K562 (cell line): ENCODE measurements at regions not wholly inside any gene's neighbourhood (a gene's known extent, or its start where the extent isn't known, plus 50 kb on each side); places are given as distances from the start of the nearest gene placed in this dataset.

ENCODE experiments used
- ATAC-seq: fragments of 200-7000 bp; cut with Tn5 transposase; 3 replicates; pipeline ENCODE4 v1.9.1; 2020; ENCODE audit warnings: moderate library complexity
- BruUV-seq: library from RNA; stranded (reverse); fragments of 400-500 nt; replicated peaks from 2 replicates; lab custom pipeline; 2021; lab: Mats Ljungman, UMichigan
- CTCF ChIA-PET: fragments of 300-600 bp; formaldehyde crosslinking; extraction: SDS; loops from one replicate; lab custom pipeline; 2021; ENCODE audit warnings: low intra/inter-chr PET ratio; lab: Yijun Ruan, JAX
- POLR2A ChIA-PET: fragments of 300-600, 350-650 bp; sonication (Branson Sonifier 250); formaldehyde crosslinking; extraction: SDS; loops from one replicate; lab custom pipeline; 2021; ENCODE audit warnings: antibody characterized with exemption, inconsistent platforms; lab: Yijun Ruan, JAX
- DNase-seq, 4 experiments: peaks; one replicate each; pipeline versions ENCODE4 v3.0.0 to v3.0.0-alpha.2; 2011 to 2018; ENCODE audit warnings: low spot score in 3 of 4, mixed read lengths in 3 of 4; ENCODE audit errors: extremely low read depth in 1 of 4
- FAIRE-seq: peaks from 2 replicates; lab custom pipeline; 2011; peaks lifted over from hg19 to GRCh38; lab: Jason Lieb, UNC
- H2AFZ ChIP-seq: 2 replicates; pipeline ENCODE4 v1.6.0; 2011; ENCODE audit warnings: low read depth, low read length, control low read depth, inconsistent platforms
- H3K27ac ChIP-seq: fragments of 200-600 bp; 3 replicates; pipeline ENCODE4 v1.8.0; 2011; ENCODE audit warnings: low read depth, mild to moderate bottlenecking, control low read depth, inconsistent platforms, low read length, moderate library complexity, mixed read lengths; ENCODE audit errors: extremely low read depth
- H3K27me3 ChIP-seq, 2 experiments: fragments of 300-600 bp in 1 of 2; 2 replicates in 1 of 2; 3 replicates in 1 of 2; pipeline versions ENCODE4 v1.6.0 to v1.8.0; 2011; ENCODE audit warnings: inconsistent platforms in 2 of 2, low read length in 2 of 2, mild to moderate bottlenecking in 1 of 2, mixed read lengths in 1 of 2, moderate library complexity in 1 of 2; ENCODE audit not compliant: control insufficient read depth in 2 of 2, insufficient read depth in 2 of 2
- H3K36me3 ChIP-seq: fragments of 300-600 bp; 3 replicates; pipeline ENCODE4 v1.8.0; 2011; ENCODE audit warnings: mild to moderate bottlenecking, low read length, inconsistent platforms; ENCODE audit not compliant: control insufficient read depth, insufficient read depth
- H3K4me1 ChIP-seq, 2 experiments: fragments of 200-600 bp in 1 of 2; replicated peaks in 1 of 2; 2 replicates in 1 of 2; 3 replicates in 1 of 2; pipeline versions ENCODE4 v1.5.1 to v1.8.0; 2011; ENCODE audit warnings: inconsistent platforms in 2 of 2, low read length in 2 of 2, mild to moderate bottlenecking in 1 of 2, mixed read lengths in 1 of 2, moderate library complexity in 1 of 2; ENCODE audit not compliant: control insufficient read depth in 2 of 2, insufficient read depth in 2 of 2
- H3K4me2 ChIP-seq: 2 replicates; pipeline ENCODE4 v1.6.1; 2011; ENCODE audit warnings: low read length, control low read depth, inconsistent platforms, mixed read lengths; ENCODE audit not compliant: insufficient read depth
- H3K4me3 ChIP-seq: fragments of 200-600 bp; sonication (generic), shearing (Covaris generic); 2 replicates; pipeline ENCODE4 v1.5.1; 2016; ENCODE audit warnings: control low read depth, inconsistent platforms
- H3K79me2 ChIP-seq: fragments of 200-600 bp; 3 replicates; pipeline ENCODE4 v1.8.0; 2011; ENCODE audit warnings: low read length, inconsistent platforms; ENCODE audit not compliant: control insufficient read depth, insufficient read depth
- H3K9ac ChIP-seq, 2 experiments: 2 replicates each; pipeline versions ENCODE4 v1.6.0 to v1.6.1; 2011; ENCODE audit warnings: low read depth in 2 of 2, low read length in 2 of 2, control low read depth in 1 of 2, inconsistent platforms in 1 of 2, mild to moderate bottlenecking in 1 of 2, mixed read lengths in 1 of 2; ENCODE audit not compliant: insufficient read depth in 1 of 2
- H3K9me1 ChIP-seq: one replicate; pipeline ENCODE4 v1.6.0; 2011; ENCODE audit warnings: inconsistent platforms, mild to moderate bottlenecking, low read length, moderate library complexity; ENCODE audit not compliant: control insufficient read depth, insufficient read depth
- H3K9me3 ChIP-seq: replicated peaks from 2 replicates; pipeline ENCODE4 v1.5.1; 2011; ENCODE audit warnings: low read depth, low read length, inconsistent platforms; ENCODE audit not compliant: control insufficient read depth, insufficient read depth
- H4K20me1 ChIP-seq: replicated peaks from 2 replicates; pipeline ENCODE4 v1.6.1; 2011; ENCODE audit warnings: low read length, inconsistent platforms, mixed read lengths; ENCODE audit not compliant: control insufficient read depth, insufficient read depth
- BACH1 ChIP-seq: fragments of 200-800 bp; sonication (Bioruptor generic); IDR thresholded peaks from 2 replicates; pipeline ENCODE4 v1.6.1; 2016; ENCODE audit warnings: missing genetic modification characterization, missing compliant biosample characterization
- ETV6 ChIP-seq, 3 experiments: fragments of 150-350 bp in 1 of 3; sonication (generic) in 1 of 3; formaldehyde crosslinking in 1 of 3; IDR thresholded peaks; 2 replicates each; pipeline versions ENCODE4 v1.6.1 to v1.8.0; 2014 to 2022; ENCODE audit warnings: borderline replicate concordance in 2 of 3, low read depth in 2 of 3, antibody characterized with exemption in 1 of 3, low read length in 1 of 3, mild to moderate bottlenecking in 1 of 3, missing genetic modification reagents in 1 of 3
- NBN ChIP-seq: fragments of 450-650 bp; IDR thresholded peaks from 2 replicates; pipeline ENCODE4 v1.6.1; 2016; ENCODE audit warnings: low read depth, mild to moderate bottlenecking
- PHTF2 ChIP-seq: fragments of 250-450 bp; sonication (Bioruptor Pico); IDR thresholded peaks from 2 replicates; pipeline ENCODE4 v1.5.0; 2021; ENCODE audit warnings: mild to moderate bottlenecking
- PRPF4 ChIP-seq: fragments of 200-400 bp; formaldehyde crosslinking; IDR thresholded peaks from one replicate; pipeline ENCODE4 v1.6.1; 2017; ENCODE audit warnings: low read length, low read depth, mild to moderate bottlenecking; ENCODE audit not compliant: insufficient read depth, poor library complexity, severe bottlenecking
- RCOR1 ChIP-seq, 2 experiments: IDR thresholded peaks; 2 replicates each; pipeline ENCODE4 v1.6.1; 2012; ENCODE audit warnings: low read depth in 2 of 2, low read length in 2 of 2, borderline replicate concordance in 1 of 2, improper control_type of control experiment in 1 of 2
- SMAD3 ChIP-seq: fragments of 450-650 bp; formaldehyde crosslinking; conservative IDR thresholded peaks from 2 replicates; pipeline ENCODE4 v1.4.0; 2020; ENCODE audit warnings: mild to moderate bottlenecking
- XRCC3 ChIP-seq: fragments of 450-650 bp; IDR thresholded peaks from 2 replicates; pipeline ENCODE4 v1.6.1; 2017; ENCODE audit warnings: mild to moderate bottlenecking, moderate library complexity
- ZNF184 ChIP-seq: sonication (generic); formaldehyde crosslinking; IDR thresholded peaks from 2 replicates; pipeline ENCODE4 v1.5.0; 2020; ENCODE audit warnings: missing genetic modification reagents
- WGBS: fragments of 100-300 bp; shearing (Covaris generic); methylation state at CpG from one replicate; pipeline ENCODE4 v1.1.6; 2016; ENCODE audit warnings: low coverage, mixed read lengths; ENCODE audit not compliant: insufficient coverage; ENCODE audit errors: missing lambda C conversion rate; 5-methylcytosine and 5-hydroxymethylcytosine counted together
- in situ Hi-C: fragments of 300-500 bp; cut with MboI; formaldehyde crosslinking; loops from 4 replicates; pipeline ENCODE4 v1.15.0; 2018; ENCODE audit warnings: inconsistent platforms, mixed read lengths
- intact Hi-C: fragments of 100-400 bp; cut with micrococcal nuclease; formaldehyde crosslinking; loops from 2 replicates; pipeline ENCODE4 v1.14.2; 2022
- TF ChIP-seq, protein P1 (sequence below): sonication (generic); formaldehyde crosslinking; IDR thresholded peaks from 2 replicates; pipeline ENCODE4 v1.8.1; 2023; ENCODE audit warnings: mild to moderate bottlenecking, missing genetic modification reagents
- TF ChIP-seq, protein P2 (sequence below): sonication (generic); formaldehyde crosslinking; IDR thresholded peaks from 2 replicates; pipeline ENCODE4 v1.8.0; 2022; ENCODE audit warnings: mild to moderate bottlenecking, missing genetic modification reagents
- TF ChIP-seq, protein P3 (sequence below): fragments of 250-450 bp; sonication (Bioruptor Pico); IDR thresholded peaks from 2 replicates; pipeline ENCODE4 v1.5.0; 2021; ENCODE audit warnings: mild to moderate bottlenecking, borderline replicate concordance
- TF ChIP-seq, protein P4 (sequence below): sonication (generic); formaldehyde crosslinking; IDR thresholded peaks from 2 replicates; pipeline ENCODE4 v1.8.1; 2023; ENCODE audit warnings: mild to moderate bottlenecking, missing genetic modification reagents

DNA sequence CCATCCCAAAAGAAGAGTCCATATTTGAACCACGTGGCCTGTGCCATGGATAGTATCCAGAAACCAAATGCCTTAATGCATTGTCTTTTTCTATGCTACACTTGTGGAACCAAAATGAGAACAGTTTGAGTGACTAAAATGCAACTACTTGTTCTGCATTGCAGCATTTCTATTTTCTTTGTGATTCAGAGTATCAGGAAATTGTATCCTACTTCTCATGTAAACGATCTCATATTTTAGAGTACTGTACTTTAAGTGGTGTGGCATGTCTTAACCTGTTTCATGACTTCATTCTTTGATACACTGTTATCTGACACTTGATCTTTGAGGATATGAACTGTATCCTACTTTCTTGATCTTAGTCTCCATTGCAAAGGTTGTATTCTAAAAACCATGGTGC lies 167.2 kb upstream of the WDR1 start:
- no peak for ATAC-seq
- Histone ChIP-seq H3K9ac (no peak overlapping the region), H3K27ac (no peak overlapping the region), H3K4me1 (peaks cover 0 to 27% of the 10 kb centered on the region in 2 experiments; a peak in 3 of 5 replicates), H3K4me3 (no peak overlapping the region), H3K27me3 (no peaks in the 10 kb centered on the region), H3K9me1 (no peaks in the 10 kb centered on the region), H3K36me3 (no peaks in the 10 kb centered on the region), H2AFZ (no peak overlapping the region), H3K79me2 (no peaks in the 10 kb centered on the region), H3K9me3 (no peaks in the 10 kb centered on the region), H4K20me1 (no peaks in the 10 kb centered on the region), H3K4me2 (no peak overlapping the region)
- intact Hi-C loops: loop anchor here (5.0 kb wide), 1 partner anchor 119 kb away; no protein-coding TSS in a partner anchor
- ChIA-PET CTCF (no interaction called here), POLR2A (interaction anchor here (2.0 kb wide), 1 partner anchor 166 kb away, joined by 5 read pairs; no protein-coding TSS in a partner anchor)
- no TSS peak for BruUV-seq
- in situ Hi-C loops: no loop called here
- DNase-seq: no peak
- no peak for FAIRE-seq
- WGBS: 45% methylated on average over 2 of the region's 2 CpGs
- TF ChIP-seq SMAD3 (CRISPR knock-in tag) (no peak), XRCC3 (no peak), PHTF2 (CRISPR knock-in tag) (no peak), ETV6 (IDR thresholded peaks at IDR 0.05; ENCODE audit: borderline replicate concordance in 1 of 2, low read depth in 2 of 2, low read length in 1 of 2) (no peak), ETV6 (CRISPR knock-in tag; IDR thresholded peaks at IDR 0.05; ENCODE audit: borderline replicate concordance) (no peak), PRPF4 (no peak), ZNF184 (CRISPR knock-in tag) (no peak), RCOR1 (IDR thresholded peaks at IDR 0.05; ENCODE audit: borderline replicate concordance in 1 of 2, low read depth in 2 of 2, low read length in 2 of 2) (no peak), NBN (no peak), BACH1 (tag) (no peak)
- TF ChIP-seq, protein P1, sequence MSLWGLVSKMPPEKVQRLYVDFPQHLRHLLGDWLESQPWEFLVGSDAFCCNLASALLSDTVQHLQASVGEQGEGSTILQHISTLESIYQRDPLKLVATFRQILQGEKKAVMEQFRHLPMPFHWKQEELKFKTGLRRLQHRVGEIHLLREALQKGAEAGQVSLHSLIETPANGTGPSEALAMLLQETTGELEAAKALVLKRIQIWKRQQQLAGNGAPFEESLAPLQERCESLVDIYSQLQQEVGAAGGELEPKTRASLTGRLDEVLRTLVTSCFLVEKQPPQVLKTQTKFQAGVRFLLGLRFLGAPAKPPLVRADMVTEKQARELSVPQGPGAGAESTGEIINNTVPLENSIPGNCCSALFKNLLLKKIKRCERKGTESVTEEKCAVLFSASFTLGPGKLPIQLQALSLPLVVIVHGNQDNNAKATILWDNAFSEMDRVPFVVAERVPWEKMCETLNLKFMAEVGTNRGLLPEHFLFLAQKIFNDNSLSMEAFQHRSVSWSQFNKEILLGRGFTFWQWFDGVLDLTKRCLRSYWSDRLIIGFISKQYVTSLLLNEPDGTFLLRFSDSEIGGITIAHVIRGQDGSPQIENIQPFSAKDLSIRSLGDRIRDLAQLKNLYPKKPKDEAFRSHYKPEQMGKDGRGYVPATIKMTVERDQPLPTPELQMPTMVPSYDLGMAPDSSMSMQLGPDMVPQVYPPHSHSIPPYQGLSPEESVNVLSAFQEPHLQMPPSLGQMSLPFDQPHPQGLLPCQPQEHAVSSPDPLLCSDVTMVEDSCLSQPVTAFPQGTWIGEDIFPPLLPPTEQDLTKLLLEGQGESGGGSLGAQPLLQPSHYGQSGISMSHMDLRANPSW (CRISPR knock-in tag): no peak
- TF ChIP-seq, protein P2, sequence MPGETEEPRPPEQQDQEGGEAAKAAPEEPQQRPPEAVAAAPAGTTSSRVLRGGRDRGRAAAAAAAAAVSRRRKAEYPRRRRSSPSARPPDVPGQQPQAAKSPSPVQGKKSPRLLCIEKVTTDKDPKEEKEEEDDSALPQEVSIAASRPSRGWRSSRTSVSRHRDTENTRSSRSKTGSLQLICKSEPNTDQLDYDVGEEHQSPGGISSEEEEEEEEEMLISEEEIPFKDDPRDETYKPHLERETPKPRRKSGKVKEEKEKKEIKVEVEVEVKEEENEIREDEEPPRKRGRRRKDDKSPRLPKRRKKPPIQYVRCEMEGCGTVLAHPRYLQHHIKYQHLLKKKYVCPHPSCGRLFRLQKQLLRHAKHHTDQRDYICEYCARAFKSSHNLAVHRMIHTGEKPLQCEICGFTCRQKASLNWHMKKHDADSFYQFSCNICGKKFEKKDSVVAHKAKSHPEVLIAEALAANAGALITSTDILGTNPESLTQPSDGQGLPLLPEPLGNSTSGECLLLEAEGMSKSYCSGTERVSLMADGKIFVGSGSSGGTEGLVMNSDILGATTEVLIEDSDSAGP (CRISPR knock-in tag): no peak
- TF ChIP-seq, protein P3, sequence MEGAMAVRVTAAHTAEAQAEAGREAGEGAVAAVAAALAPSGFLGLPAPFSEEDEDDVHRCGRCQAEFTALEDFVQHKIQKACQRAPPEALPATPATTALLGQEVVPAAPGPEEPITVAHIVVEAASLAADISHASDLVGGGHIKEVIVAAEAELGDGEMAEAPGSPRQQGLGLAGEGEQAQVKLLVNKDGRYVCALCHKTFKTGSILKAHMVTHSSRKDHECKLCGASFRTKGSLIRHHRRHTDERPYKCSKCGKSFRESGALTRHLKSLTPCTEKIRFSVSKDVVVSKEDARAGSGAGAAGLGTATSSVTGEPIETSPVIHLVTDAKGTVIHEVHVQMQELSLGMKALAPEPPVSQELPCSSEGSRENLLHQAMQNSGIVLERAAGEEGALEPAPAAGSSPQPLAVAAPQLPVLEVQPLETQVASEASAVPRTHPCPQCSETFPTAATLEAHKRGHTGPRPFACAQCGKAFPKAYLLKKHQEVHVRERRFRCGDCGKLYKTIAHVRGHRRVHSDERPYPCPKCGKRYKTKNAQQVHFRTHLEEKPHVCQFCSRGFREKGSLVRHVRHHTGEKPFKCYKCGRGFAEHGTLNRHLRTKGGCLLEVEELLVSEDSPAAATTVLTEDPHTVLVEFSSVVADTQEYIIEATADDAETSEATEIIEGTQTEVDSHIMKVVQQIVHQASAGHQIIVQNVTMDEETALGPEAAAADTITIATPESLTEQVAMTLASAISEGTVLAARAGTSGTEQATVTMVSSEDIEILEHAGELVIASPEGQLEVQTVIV (CRISPR knock-in tag): no peak
- TF ChIP-seq, protein P4, sequence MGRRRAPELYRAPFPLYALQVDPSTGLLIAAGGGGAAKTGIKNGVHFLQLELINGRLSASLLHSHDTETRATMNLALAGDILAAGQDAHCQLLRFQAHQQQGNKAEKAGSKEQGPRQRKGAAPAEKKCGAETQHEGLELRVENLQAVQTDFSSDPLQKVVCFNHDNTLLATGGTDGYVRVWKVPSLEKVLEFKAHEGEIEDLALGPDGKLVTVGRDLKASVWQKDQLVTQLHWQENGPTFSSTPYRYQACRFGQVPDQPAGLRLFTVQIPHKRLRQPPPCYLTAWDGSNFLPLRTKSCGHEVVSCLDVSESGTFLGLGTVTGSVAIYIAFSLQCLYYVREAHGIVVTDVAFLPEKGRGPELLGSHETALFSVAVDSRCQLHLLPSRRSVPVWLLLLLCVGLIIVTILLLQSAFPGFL (CRISPR knock-in tag): no peak
